ENCODE measurements at regions not wholly inside any gene's neighbourhood (a gene's known extent, or its start where the extent isn't known, plus 50 kb on each side); places are given as distances from the start of the nearest gene placed in this dataset.

GRCh38 chr11:29490938-29491337, 525.9 kb downstream of the KCNA4 start:
- TF ChIP-seq TSHZ1 (tag by site-specific recombination; IDR thresholded peaks at IDR 0.05; ENCODE audit: borderline replicate concordance): no peak
- TF ChIP-seq ZNF571 (tag by site-specific recombination; IDR thresholded peaks at IDR 0.05): no peak
- no peak for TF ChIP-seq SALL2 (tag by site-specific recombination; IDR thresholded peaks at IDR 0.05; ENCODE audit: borderline replicate concordance)
- TF ChIP-seq ZFP3 (tag by site-specific recombination; IDR thresholded peaks at IDR 0.05; ENCODE audit: low read depth): no peak
- ChIA-PET CTCF (no interaction called here), POLR2A (no interaction called here)

GRCh38 chr11:29486301-29486700, 530.5 kb downstream of the KCNA4 start:
- H3K36me3 ChIP-seq (ENCODE audit: control insufficient read depth in 2 of 2, insufficient read depth in 1 of 2, low read length in 2 of 2): no peaks in the 10 kb centered on the region
- no peaks in the 10 kb centered on the region for H3K4me1 ChIP-seq (ENCODE audit: control insufficient read depth, insufficient read depth, low read length)
- ChIA-PET POLR2A (no interaction called here), CTCF (no interaction called here)
- no peak for TF ChIP-seq PRDM1 (tag by site-specific recombination; IDR thresholded peaks at IDR 0.05)
- no peak for TF ChIP-seq SCRT1 (tag by site-specific recombination; IDR thresholded peaks at IDR 0.05; ENCODE audit: borderline replicate concordance)
- TF ChIP-seq ZNF670 (tag by site-specific recombination; IDR thresholded peaks at IDR 0.05; ENCODE audit: low read depth): no peak
- no peak for TF ChIP-seq ZNF514 (tag by site-specific recombination; IDR thresholded peaks at IDR 0.05)
- TF ChIP-seq REST (tag by site-specific recombination; IDR thresholded peaks at IDR 0.05): no peak
- TF ChIP-seq CTCF (tag by site-specific recombination; IDR thresholded peaks at IDR 0.05): no peak
- no peak for TF ChIP-seq ZNF571 (tag by site-specific recombination; IDR thresholded peaks at IDR 0.05)
- TF ChIP-seq ZNF157 (tag by site-specific recombination; IDR thresholded peaks at IDR 0.05): no peak
- TF ChIP-seq ZNF280C (tag by site-specific recombination; IDR thresholded peaks at IDR 0.05): no peak
- TF ChIP-seq ZNF707 (tag by site-specific recombination; IDR thresholded peaks at IDR 0.05): no peak
- no peak for TF ChIP-seq BCL11B (tag by site-specific recombination; IDR thresholded peaks at IDR 0.05; ENCODE audit: low read depth)
- no peak for TF ChIP-seq ZNF518A (tag by site-specific recombination; conservative IDR thresholded peaks at IDR 0.05; ENCODE audit: low read depth)
- H3K4me3 ChIP-seq (ENCODE audit: low read depth, low read length): no peak overlapping the region
- H3K9me3 ChIP-seq (ENCODE audit: control insufficient read depth, insufficient read depth, low read depth, low read length): no peaks in the 10 kb centered on the region
- H3K27ac ChIP-seq (ENCODE audit: extremely low read depth, low read depth, low read length): no peak overlapping the region

More at GRCh38 chr11:29490938-29491337, 525.9 kb downstream of the KCNA4 start:
- Histone ChIP-seq H3K36me3 (ENCODE audit: control insufficient read depth in 2 of 2, insufficient read depth in 1 of 2, low read length in 2 of 2) (no peaks in the 10 kb centered on the region), H3K27ac (ENCODE audit: extremely low read depth, low read depth, low read length) (no peak overlapping the region), H3K4me3 (ENCODE audit: low read depth, low read length) (no peak overlapping the region), H3K9me3 (ENCODE audit: control insufficient read depth, insufficient read depth, low read depth, low read length) (no peaks in the 10 kb centered on the region), H3K4me1 (ENCODE audit: control insufficient read depth, insufficient read depth, low read length) (no peaks in the 10 kb centered on the region)
